Mesothelial cell of epicardium (in vitro differentiated cells): ENCODE measurements at regions not wholly inside any gene's neighbourhood (a gene's known extent, or its start where the extent isn't known, plus 50 kb on each side); places are given as distances from the start of the nearest gene placed in this dataset.
A peak's percentile ranks its signal among the peaks of the same experiment; 100 is the strongest.

Experiments
- DNase-seq, 2 experiments: peaks; one replicate each; pipeline ENCODE4 v3.0.0; 2021; ENCODE audit warnings: low spot score in 2 of 2; ENCODE audit not compliant: unreplicated experiment in 2 of 2
- H3K27ac Mint-ChIP-seq: 2 replicates; pipeline ENCODE4 v1.8.0; 2021; ENCODE audit warnings: mixed read lengths
- H3K27me3 Mint-ChIP-seq: 2 replicates; pipeline ENCODE4 v1.8.0; 2021; ENCODE audit warnings: low read depth, mixed read lengths
- H3K36me3 Mint-ChIP-seq: 2 replicates; pipeline ENCODE4 v1.8.0; 2021; ENCODE audit warnings: mixed read lengths
- H3K4me1 Mint-ChIP-seq: 2 replicates; pipeline ENCODE4 v1.8.0; 2021; ENCODE audit warnings: mixed read lengths
- H3K4me3 Mint-ChIP-seq: 2 replicates; pipeline ENCODE4 v1.8.0; 2021; ENCODE audit warnings: mild to moderate bottlenecking, moderate library complexity, mixed read lengths
- H3K9me3 Mint-ChIP-seq: 2 replicates; pipeline ENCODE4 v1.8.0; 2021; ENCODE audit warnings: mixed read lengths
- CTCF ChIP-seq: fragments of 200-600 bp; sonication (generic); IDR thresholded peaks from one replicate; pipeline ENCODE4 v1.5.0; 2021; ENCODE audit warnings: antibody characterized with exemption; ENCODE audit not compliant: unreplicated experiment

- Mint-ChIP-seq H3K27me3 (peaks cover 11% of the 10 kb centered on the region), H3K27ac (no peak overlapping the region), H3K9me3 (peaks cover 9% of the 10 kb centered on the region), H3K4me3 (no peak overlapping the region), H3K36me3 (peaks cover 2% of the 10 kb centered on the region), H3K4me1 (peaks cover 6% of the 10 kb centered on the region)
- DNase-seq, result no peak
- no peak for TF ChIP-seq CTCF
Observed at GRCh38 chr6:3946778-3947177, 97.6 kb downstream of the FAM50B start.

GRCh38 chr6:3948866-3949265 lies 99.7 kb downstream of the FAM50B start:
- no peak for TF ChIP-seq CTCF
- H3K9me3 Mint-ChIP-seq, result peaks cover 25% of the 10 kb centered on the region
- H3K4me3 Mint-ChIP-seq, result no peak overlapping the region
- H3K27me3 Mint-ChIP-seq, result peaks cover 11% of the 10 kb centered on the region
- H3K4me1 Mint-ChIP-seq, result peaks cover 3% of the 10 kb centered on the region
- no peak for DNase-seq
- peaks cover 4% of the 10 kb centered on the region for H3K36me3 Mint-ChIP-seq
- no peak overlapping the region for H3K27ac Mint-ChIP-seq

- H3K4me1 Mint-ChIP-seq, result peaks cover 3% of the 10 kb centered on the region
- no peak overlapping the region for H3K27ac Mint-ChIP-seq
- no peak for TF ChIP-seq CTCF
- no peak overlapping the region for H3K4me3 Mint-ChIP-seq
- H3K36me3 Mint-ChIP-seq, result peaks cover 4% of the 10 kb centered on the region
- no peak for DNase-seq
- peaks cover 11% of the 10 kb centered on the region for H3K27me3 Mint-ChIP-seq
- peaks cover 28% of the 10 kb centered on the region for H3K9me3 Mint-ChIP-seq
Observed at GRCh38 chr6:3949521-3949920, 100.3 kb downstream of the FAM50B start.

GRCh38 chr6:3956054-3956453 lies 106.9 kb downstream of the FAM50B start:
- no peak for DNase-seq
- H3K27ac Mint-ChIP-seq, result peak overlapping the region; percentile 23
- H3K9me3 Mint-ChIP-seq, result peaks cover 30% of the 10 kb centered on the region
- H3K27me3 Mint-ChIP-seq, result no peaks in the 10 kb centered on the region
- no peak overlapping the region for H3K4me3 Mint-ChIP-seq
- H3K4me1 Mint-ChIP-seq, result peaks cover 9% of the 10 kb centered on the region
- peaks cover 8% of the 10 kb centered on the region for H3K36me3 Mint-ChIP-seq
- TF ChIP-seq CTCF, result no peak

- no peak overlapping the region for H3K4me3 Mint-ChIP-seq
- TF ChIP-seq CTCF, result no peak
- H3K9me3 Mint-ChIP-seq, result peaks cover 22% of the 10 kb centered on the region
- no peaks in the 10 kb centered on the region for H3K27me3 Mint-ChIP-seq
- peaks cover 11% of the 10 kb centered on the region for H3K4me1 Mint-ChIP-seq
- peaks cover 4% of the 10 kb centered on the region for H3K36me3 Mint-ChIP-seq
- no peak for DNase-seq
- H3K27ac Mint-ChIP-seq, result no peak overlapping the region
Observed at GRCh38 chr6:3957321-3957720, 108.1 kb downstream of the FAM50B start.

GRCh38 chr6:3958255-3958654 lies 109.1 kb downstream of the FAM50B start:
- H3K4me3 Mint-ChIP-seq, result no peak overlapping the region
- no peak for DNase-seq
- no peak overlapping the region for H3K27ac Mint-ChIP-seq
- H3K27me3 Mint-ChIP-seq, result no peaks in the 10 kb centered on the region
- peaks cover 4% of the 10 kb centered on the region for H3K36me3 Mint-ChIP-seq
- H3K9me3 Mint-ChIP-seq, result peaks cover 15% of the 10 kb centered on the region
- peaks cover 11% of the 10 kb centered on the region for H3K4me1 Mint-ChIP-seq
- TF ChIP-seq CTCF, result no peak
